Activated T-helper 1 cell treated with anti-CD3 and anti-CD28 coated beads, Interleukin-2, amount 50 U/mL, for 16 hours (primary cell): ENCODE measurements at regions not wholly inside any gene's neighbourhood (a gene's known extent, or its start where the extent isn't known, plus 50 kb on each side); places are given as distances from the start of the nearest gene placed in this dataset.

Source experiments
- DNase-seq, 2 donors: peaks; one replicate each; pipeline ENCODE4 v3.0.0-alpha.2; 2020; ENCODE audit warnings: low read depth in 1 of 2, low spot score in 1 of 2

GRCh38 chr7:21140622-21141021, 287.3 kb upstream of the SP4 start:
- no peak for DNase-seq

GRCh38 chr7:21141476-21141875, 286.4 kb upstream of the SP4 start:
- no peak for DNase-seq

- no peak for DNase-seq
Observed at GRCh38 chr7:21142081-21142480, 285.8 kb upstream of the SP4 start.

GRCh38 chr7:21146642-21147423, 281.1 kb upstream of the SP4 start:
- DNase-seq = no peak

GRCh38 chr7:21149809-21150208, 278.1 kb upstream of the SP4 start:
- DNase-seq = no peak

- DNase-seq = no peak
Observed at GRCh38 chr7:21154614-21155013, 273.3 kb upstream of the SP4 start.

- no peak for DNase-seq
Observed at GRCh38 chr7:21159506-21159905, 268.4 kb upstream of the SP4 start.

- no peak for DNase-seq
Observed at GRCh38 chr7:21160401-21160800, 267.5 kb upstream of the SP4 start.

- DNase-seq = no peak
Observed at GRCh38 chr7:21167942-21168341, 259.9 kb upstream of the SP4 start.

GRCh38 chr7:21169667-21170580, 258.0 kb upstream of the SP4 start:
- no peak for DNase-seq

GRCh38 chr7:21172800-21173199, 255.1 kb upstream of the SP4 start:
- DNase-seq = no peak

- no peak for DNase-seq
Observed at GRCh38 chr7:21173436-21173835, 254.4 kb upstream of the SP4 start.

- DNase-seq = no peak
Observed at GRCh38 chr7:21175714-21176113, 252.2 kb upstream of the SP4 start.

- DNase-seq = no peak
Observed at GRCh38 chr7:21184942-21185652, 242.8 kb upstream of the SP4 start.

GRCh38 chr7:21185653-21186265, 242.1 kb upstream of the SP4 start:
- no peak for DNase-seq

GRCh38 chr7:21191321-21192073, 236.4 kb upstream of the SP4 start:
- DNase-seq = no peak

- DNase-seq = no peak
Observed at GRCh38 chr7:21192657-21193056, 235.2 kb upstream of the SP4 start.

- no peak for DNase-seq
Observed at GRCh38 chr7:21193895-21194294, 234.0 kb upstream of the SP4 start.

- DNase-seq = no peak
Observed at GRCh38 chr7:21194936-21195335, 232.9 kb upstream of the SP4 start.

- DNase-seq = no peak
Observed at GRCh38 chr7:21198921-21199320, 229.0 kb upstream of the SP4 start.

- DNase-seq = no peak
Observed at GRCh38 chr7:21200503-21200902, 227.4 kb upstream of the SP4 start.
